NCI-H1048 (cell line): ENCODE measurements at regions not wholly inside any gene's neighbourhood (a gene's known extent, or its start where the extent isn't known, plus 50 kb on each side); places are given as distances from the start of the nearest gene placed in this dataset.
"Not testable (repeated sequence)": the region's sequence is repeated elsewhere in the genome, so short reads cannot be mapped to it uniquely, and the experiment has no call there.

Source experiments
- DNase-seq: peaks from one replicate; lab custom pipeline; 2025; lab: John Stamatoyannopoulos, UW

GRCh38 chrX:45815441-45815840 is 614.8 kb upstream of the DIPK2B start:
- DNase-seq, result no peak

GRCh38 chrX:45811326-45811725 is 610.6 kb upstream of the DIPK2B start:
- DNase-seq, result no peak

- no peak for DNase-seq
Measured at GRCh38 chrX:45807572-45808425, 607.1 kb upstream of the DIPK2B start.

GRCh38 chrX:45806410-45807121 is 605.9 kb upstream of the DIPK2B start:
- no peak for DNase-seq

- DNase-seq, result no peak
Measured at GRCh38 chrX:45804276-45804675, 603.6 kb upstream of the DIPK2B start.

- no peak for DNase-seq
Measured at GRCh38 chrX:45803383-45803921, 602.8 kb upstream of the DIPK2B start.

GRCh38 chrX:45801554-45801953 is 600.9 kb upstream of the DIPK2B start:
- DNase-seq, result peak; percentile 24

- DNase-seq, result not testable (repeated sequence)
Measured at GRCh38 chrX:45800746-45801453, 600.2 kb upstream of the DIPK2B start.

GRCh38 chrX:45799576-45799975 is 598.9 kb upstream of the DIPK2B start:
- no peak for DNase-seq

GRCh38 chrX:45795546-45795945 is 594.9 kb upstream of the DIPK2B start:
- no peak for DNase-seq

GRCh38 chrX:45794995-45795337 is 594.3 kb upstream of the DIPK2B start:
- DNase-seq, result no peak

- DNase-seq, result no peak
Measured at GRCh38 chrX:45794323-45794994, 593.8 kb upstream of the DIPK2B start.

GRCh38 chrX:45788941-45789348 is 588.3 kb upstream of the DIPK2B start:
- no peak for DNase-seq

- no peak for DNase-seq
Measured at GRCh38 chrX:45788315-45788714, 587.6 kb upstream of the DIPK2B start.

GRCh38 chrX:45784590-45784989 is 583.9 kb upstream of the DIPK2B start:
- DNase-seq, result no peak

- DNase-seq, result no peak
Measured at GRCh38 chrX:45783002-45783401, 582.3 kb upstream of the DIPK2B start.

- DNase-seq, result no peak
Measured at GRCh38 chrX:45781901-45782553, 581.4 kb upstream of the DIPK2B start.

GRCh38 chrX:45778616-45779015 is 577.9 kb upstream of the DIPK2B start:
- no peak for DNase-seq

GRCh38 chrX:45777366-45777765 is 576.7 kb upstream of the DIPK2B start:
- DNase-seq, result no peak

- DNase-seq, result peak; percentile 13
Measured at GRCh38 chrX:45775468-45775867, 574.8 kb upstream of the DIPK2B start.

- no peak for DNase-seq
Measured at GRCh38 chrX:45774961-45775360, 574.3 kb upstream of the DIPK2B start.
